B cell (primary cell): ENCODE measurements at regions not wholly inside any gene's neighbourhood (a gene's known extent, or its start where the extent isn't known, plus 50 kb on each side); places are given as distances from the start of the nearest gene placed in this dataset.
"Not testable (repeated sequence)": the region's sequence is repeated elsewhere in the genome, so short reads cannot be mapped to it uniquely, and the experiment has no call there.

Experiments
- ATAC-seq: fragments of 200-7000 bp; cut with Tn5 transposase; one replicate; pipeline ENCODE4 v1.10.0; 2021; ENCODE audit warnings: low read depth, mild to moderate bottlenecking, moderate number of reproducible peaks, moderate library complexity
- CTCF ChIA-PET: fragments of 350-600 bp; sonication (Branson Sonifier 250); formaldehyde crosslinking; loops from one replicate; lab custom pipeline; 2021; ENCODE audit warnings: antibody characterized with exemption, inconsistent platforms; lab: Charles Lee
- POLR2A ChIA-PET: fragments of 350-600 bp; sonication (Branson Sonifier 250); formaldehyde crosslinking; loops from one replicate; lab custom pipeline; 2021; ENCODE audit warnings: antibody characterized with exemption; lab: Charles Lee
- DNase-seq: peaks from one replicate; pipeline ENCODE4 v3.0.0; 2013
- H2AFZ ChIP-seq: 2 replicates; pipeline ENCODE4 v1.6.1; 2012; ENCODE audit warnings: mild to moderate bottlenecking, low read depth, low read length; ENCODE audit not compliant: insufficient read depth, poor library complexity, severe bottlenecking
- H3K27ac ChIP-seq, 2 donors: 1 replicate in 1 of 2; 2 replicates in 1 of 2; pipeline ENCODE4 v1.5.1; 2012 to 2013; ENCODE audit warnings: low read length in 2 of 2, mild to moderate bottlenecking in 2 of 2, moderate library complexity in 1 of 2
- H3K27me3 ChIP-seq, 4 experiments: fragments of 200-600 bp in 1 of 4; sonication (generic) in 1 of 4; replicated peaks in 1 of 4; 1 replicate in 2 of 4; 2 replicates in 2 of 4; pipeline versions ENCODE4 v1.6.1 to v1.7.0; 2013 to 2016; ENCODE audit warnings: low read length in 3 of 4, mild to moderate bottlenecking in 2 of 4, mixed read lengths in 1 of 4, moderate library complexity in 1 of 4; ENCODE audit not compliant: insufficient read depth in 4 of 4, control insufficient read depth in 3 of 4; ENCODE audit errors: control extremely low read depth in 1 of 4
- H3K36me3 ChIP-seq, 2 experiments: replicated peaks in 1 of 2; 1 replicate in 1 of 2; 2 replicates in 1 of 2; pipeline versions ENCODE4 v1.6.1 to v1.7.1; 2013; ENCODE audit warnings: low read length in 1 of 2; ENCODE audit not compliant: insufficient read depth in 2 of 2, control insufficient read depth in 1 of 2; ENCODE audit errors: control extremely low read depth in 1 of 2, extremely low read depth in 1 of 2
- H3K4me1 ChIP-seq, 2 donors: fragments of 200-600 bp in 1 of 2; sonication (generic) in 1 of 2; 1 replicate in 1 of 2; 2 replicates in 1 of 2; pipeline versions ENCODE4 v1.5.1 to v1.6.1; 2013 to 2017; ENCODE audit warnings: low read length in 2 of 2; ENCODE audit not compliant: control insufficient read depth in 2 of 2, insufficient read depth in 2 of 2
- H3K4me2 ChIP-seq: replicated peaks from 2 replicates; pipeline ENCODE3; 2012; ENCODE audit warnings: mild to moderate bottlenecking, low read depth, low read length; ENCODE audit not compliant: poor library complexity, severe bottlenecking
- H3K4me3 ChIP-seq, 5 experiments: fragments of 200-600 bp in 1 of 5; sonication (generic) in 1 of 5; 1 replicate in 3 of 5; 2 replicates in 2 of 5; pipeline versions ENCODE4 v1.5.1 to v1.7.0; 2011 to 2016; ENCODE audit warnings: low read length in 4 of 5, mild to moderate bottlenecking in 4 of 5, low read depth in 2 of 5, control low read depth in 1 of 5, moderate library complexity in 1 of 5; ENCODE audit not compliant: insufficient read depth in 1 of 5; ENCODE audit errors: control extremely low read depth in 1 of 5, extremely low read depth in 1 of 5
- H3K79me2 ChIP-seq: fragments of 200-600 bp; sonication (generic); one replicate; pipeline ENCODE4 v1.6.0; 2016; ENCODE audit warnings: low read length; ENCODE audit not compliant: control insufficient read depth, insufficient read depth
- H3K9ac ChIP-seq: fragments of 200-600 bp; sonication (generic); 2 replicates; pipeline ENCODE4 v1.6.1; 2017; ENCODE audit warnings: mild to moderate bottlenecking, low read length, moderate library complexity
- H3K9me3 ChIP-seq, 3 donors: one replicate each; pipeline versions ENCODE4 v1.6.1 to v1.7.1; 2013; ENCODE audit warnings: low read length in 2 of 3; ENCODE audit not compliant: control insufficient read depth in 2 of 3, insufficient read depth in 1 of 3; ENCODE audit errors: control extremely low read depth in 1 of 3
- H4K20me1 ChIP-seq: 2 replicates; pipeline ENCODE4 v1.6.0; 2012; ENCODE audit warnings: mild to moderate bottlenecking, low read length; ENCODE audit not compliant: insufficient read depth, control insufficient read depth, poor library complexity, severe bottlenecking
- H3K27ac Mint-ChIP-seq: one replicate; pipeline ENCODE4 v1.8.0; 2021; ENCODE audit warnings: mixed read lengths
- H3K27me3 Mint-ChIP-seq: one replicate; pipeline ENCODE4 v1.8.0; 2021; ENCODE audit warnings: mixed read lengths
- H3K4me1 Mint-ChIP-seq: one replicate; pipeline ENCODE4 v1.8.0; 2021; ENCODE audit warnings: mixed read lengths
- H3K4me3 Mint-ChIP-seq: one replicate; pipeline ENCODE4 v1.8.0; 2021; ENCODE audit warnings: mixed read lengths
- H3K9me3 Mint-ChIP-seq: one replicate; pipeline ENCODE4 v1.8.0; 2022; ENCODE audit warnings: mixed read lengths; ENCODE audit not compliant: insufficient read depth
- WGBS: methylation state at CpG from one replicate; pipeline ENCODE4 v1.1.5; 2013; ENCODE audit warnings: missing lambda C conversion rate; ENCODE audit not compliant: insufficient coverage; 5-methylcytosine and 5-hydroxymethylcytosine counted together
- intact Hi-C: fragments of 100-400 bp; cut with micrococcal nuclease; formaldehyde crosslinking; loops from one replicate; pipeline ENCODE4 v1.10.0; 2022

DNA sequence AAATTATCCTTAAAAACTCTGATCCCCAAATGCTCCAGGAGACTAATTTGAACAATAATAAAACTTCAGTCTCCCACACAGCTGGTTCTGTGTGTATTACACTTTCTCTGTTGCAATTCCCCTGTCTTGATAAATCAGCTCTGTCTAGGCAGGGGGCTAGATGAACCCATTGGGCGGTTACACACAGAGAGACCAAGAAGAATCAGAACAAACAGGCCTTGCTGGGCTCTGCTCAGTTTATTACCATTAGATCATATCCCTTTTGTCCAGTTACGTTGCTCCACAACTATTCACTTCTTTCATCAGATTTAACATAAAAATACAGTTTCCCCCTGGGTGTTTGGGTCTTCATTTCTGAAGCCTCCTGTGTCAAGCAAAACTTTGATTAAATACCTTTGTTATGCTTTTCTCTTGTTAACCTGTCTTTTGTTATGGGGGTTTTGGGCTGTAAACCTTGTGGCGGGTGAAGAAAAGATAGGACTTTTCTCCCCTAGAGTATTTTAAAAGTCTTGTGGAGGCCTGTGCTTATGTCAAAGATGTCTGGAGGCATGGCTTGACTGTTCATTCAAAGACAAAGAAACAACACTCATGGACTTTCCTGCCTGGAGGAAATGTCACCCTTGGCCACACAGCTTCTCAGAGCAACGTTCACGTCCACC lies 109.3 kb upstream of the ZNF658 start:
- H4K20me1 ChIP-seq, ATAC-seq, DNase-seq, H3K4me2 ChIP-seq, H2AFZ ChIP-seq, H3K27ac Mint-ChIP-seq, H3K27ac ChIP-seq, POLR2A ChIA-PET, H3K36me3 ChIP-seq, H3K4me1 Mint-ChIP-seq, CTCF ChIA-PET, intact Hi-C loops, H3K4me1 ChIP-seq, H3K9me3 ChIP-seq, H3K4me3 ChIP-seq, H3K9ac ChIP-seq, H3K9me3 Mint-ChIP-seq, H3K27me3 ChIP-seq, H3K79me2 ChIP-seq, H3K4me3 Mint-ChIP-seq, H3K27me3 Mint-ChIP-seq: not testable (repeated sequence)
- no CpG with 5 or more reads among the region's 5 CpGs for WGBS

DNA sequence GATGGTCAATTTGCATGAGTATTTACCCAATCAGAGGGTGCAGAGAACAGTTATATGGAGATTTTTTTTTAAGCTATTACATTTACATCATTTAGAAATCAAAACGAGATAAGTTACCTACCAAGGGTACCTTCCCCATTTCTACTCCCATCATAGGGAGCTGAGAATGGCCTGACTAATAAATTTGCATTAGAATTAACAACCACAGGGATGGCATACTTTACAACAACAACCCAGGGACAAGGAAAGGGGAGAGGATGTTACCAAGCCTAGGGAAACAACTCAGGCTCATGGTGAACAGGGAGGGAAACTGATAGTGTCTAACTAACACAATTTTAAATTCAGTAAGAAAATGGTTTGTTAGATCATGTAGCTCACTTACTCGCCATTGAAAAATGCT lies 105.8 kb upstream of the ZNF658 start:
- intact Hi-C loops, CTCF ChIA-PET, H4K20me1 ChIP-seq, H3K4me3 Mint-ChIP-seq, H3K27ac Mint-ChIP-seq, DNase-seq, ATAC-seq, H3K27me3 ChIP-seq, H3K27ac ChIP-seq, POLR2A ChIA-PET, H3K4me3 ChIP-seq, H3K9me3 ChIP-seq, H2AFZ ChIP-seq, H3K4me1 Mint-ChIP-seq, H3K36me3 ChIP-seq, H3K4me1 ChIP-seq, H3K9me3 Mint-ChIP-seq, H3K27me3 Mint-ChIP-seq, H3K79me2 ChIP-seq, H3K9ac ChIP-seq, H3K4me2 ChIP-seq: not testable (repeated sequence)
- WGBS, result no CpG with 5 or more reads among the region's 2 CpGs

DNA sequence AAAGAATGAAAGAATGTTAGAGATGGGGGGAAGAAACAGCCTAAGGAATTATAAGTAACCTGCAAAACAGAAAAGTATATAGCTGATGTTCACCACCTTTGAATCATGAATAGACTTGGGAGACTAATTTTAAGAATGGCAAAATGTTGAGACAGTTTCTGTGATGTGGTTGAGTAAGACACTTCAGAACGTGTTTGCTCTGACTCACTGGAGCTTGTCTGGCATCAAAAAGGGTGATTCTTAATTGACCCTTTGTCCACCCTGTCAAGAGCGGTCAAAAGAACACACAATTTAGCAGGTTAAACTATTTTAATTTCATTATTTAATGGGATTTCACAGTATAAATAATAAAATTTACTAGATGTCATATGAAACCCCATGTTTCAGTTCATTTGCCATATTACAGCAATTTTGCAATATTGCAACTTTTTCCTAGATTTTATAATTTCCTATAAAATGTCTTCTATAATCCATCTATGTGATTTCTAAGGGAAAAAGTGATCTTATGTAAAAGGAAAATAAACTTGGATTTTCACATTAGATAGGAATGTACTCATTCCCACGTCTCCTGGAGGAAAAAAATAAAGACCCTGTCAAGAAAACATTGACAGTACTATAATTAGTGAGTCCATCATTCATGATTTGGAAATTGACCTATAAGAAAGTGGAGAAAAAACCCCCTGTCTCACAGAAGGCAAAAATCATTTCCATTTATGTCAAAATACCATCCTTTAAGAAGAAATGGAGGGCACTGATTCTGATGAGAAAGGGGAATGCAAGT lies 104.6 kb upstream of the ZNF658 start:
- H3K27me3 Mint-ChIP-seq, POLR2A ChIA-PET, H3K4me2 ChIP-seq, H3K27me3 ChIP-seq, H3K9me3 ChIP-seq, H3K79me2 ChIP-seq, H4K20me1 ChIP-seq, H3K9ac ChIP-seq, H3K4me1 Mint-ChIP-seq, H3K4me3 ChIP-seq, ATAC-seq, H3K4me3 Mint-ChIP-seq, H3K36me3 ChIP-seq, H3K9me3 Mint-ChIP-seq, intact Hi-C loops, H3K27ac Mint-ChIP-seq, CTCF ChIA-PET, DNase-seq, H2AFZ ChIP-seq, H3K27ac ChIP-seq, H3K4me1 ChIP-seq: not testable (repeated sequence)
- WGBS, result no CpG with 5 or more reads among the region's 3 CpGs
